ENCODE measurements at regions not wholly inside any gene's neighbourhood (a gene's known extent, or its start where the extent isn't known, plus 50 kb on each side); places are given as distances from the start of the nearest gene placed in this dataset.

DNA sequence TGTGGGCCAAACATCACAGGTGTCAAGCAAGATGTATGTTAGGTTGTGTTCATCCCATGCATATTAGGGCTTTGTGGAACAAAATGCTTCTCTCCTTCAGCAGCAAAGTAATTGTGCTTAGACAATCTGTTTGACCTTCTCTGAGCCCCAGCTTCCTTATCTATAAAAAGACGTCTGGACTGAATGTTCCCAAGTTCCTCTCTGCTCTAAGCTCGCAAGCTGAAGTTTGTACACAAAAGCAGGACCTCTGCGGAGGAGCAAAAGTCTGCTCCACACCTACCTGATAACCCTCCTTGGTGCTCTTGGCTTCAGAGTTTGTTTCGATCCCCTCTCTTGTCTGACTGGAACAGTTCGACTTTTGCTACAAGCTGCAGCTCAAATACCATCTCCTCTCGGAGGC is 95.7 kb upstream of the UBL3 start (continued):
- TF ChIP-seq, protein P1, sequence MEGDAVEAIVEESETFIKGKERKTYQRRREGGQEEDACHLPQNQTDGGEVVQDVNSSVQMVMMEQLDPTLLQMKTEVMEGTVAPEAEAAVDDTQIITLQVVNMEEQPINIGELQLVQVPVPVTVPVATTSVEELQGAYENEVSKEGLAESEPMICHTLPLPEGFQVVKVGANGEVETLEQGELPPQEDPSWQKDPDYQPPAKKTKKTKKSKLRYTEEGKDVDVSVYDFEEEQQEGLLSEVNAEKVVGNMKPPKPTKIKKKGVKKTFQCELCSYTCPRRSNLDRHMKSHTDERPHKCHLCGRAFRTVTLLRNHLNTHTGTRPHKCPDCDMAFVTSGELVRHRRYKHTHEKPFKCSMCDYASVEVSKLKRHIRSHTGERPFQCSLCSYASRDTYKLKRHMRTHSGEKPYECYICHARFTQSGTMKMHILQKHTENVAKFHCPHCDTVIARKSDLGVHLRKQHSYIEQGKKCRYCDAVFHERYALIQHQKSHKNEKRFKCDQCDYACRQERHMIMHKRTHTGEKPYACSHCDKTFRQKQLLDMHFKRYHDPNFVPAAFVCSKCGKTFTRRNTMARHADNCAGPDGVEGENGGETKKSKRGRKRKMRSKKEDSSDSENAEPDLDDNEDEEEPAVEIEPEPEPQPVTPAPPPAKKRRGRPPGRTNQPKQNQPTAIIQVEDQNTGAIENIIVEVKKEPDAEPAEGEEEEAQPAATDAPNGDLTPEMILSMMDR (IDR thresholded peaks at IDR 0.05) = no peak
- no peak for TF ChIP-seq FOXJ3 (CRISPR knock-in tag; IDR thresholded peaks at IDR 0.05)
- no peak for TF ChIP-seq GATA2 (CRISPR knock-in tag; IDR thresholded peaks at IDR 0.05)
- no peak for TF ChIP-seq TCF12 (IDR thresholded peaks at IDR 0.05)
- no peak for TF ChIP-seq POLR2AphosphoS5 (IDR thresholded peaks at IDR 0.05; ENCODE audit: low read depth, low read length)
- no peak for TF ChIP-seq MEF2A (IDR thresholded peaks at IDR 0.05; ENCODE audit: borderline replicate concordance, low read depth)
- TF ChIP-seq TEAD4 (IDR thresholded peaks at IDR 0.05; ENCODE audit: borderline replicate concordance, insufficient read depth) = no peak

DNA sequence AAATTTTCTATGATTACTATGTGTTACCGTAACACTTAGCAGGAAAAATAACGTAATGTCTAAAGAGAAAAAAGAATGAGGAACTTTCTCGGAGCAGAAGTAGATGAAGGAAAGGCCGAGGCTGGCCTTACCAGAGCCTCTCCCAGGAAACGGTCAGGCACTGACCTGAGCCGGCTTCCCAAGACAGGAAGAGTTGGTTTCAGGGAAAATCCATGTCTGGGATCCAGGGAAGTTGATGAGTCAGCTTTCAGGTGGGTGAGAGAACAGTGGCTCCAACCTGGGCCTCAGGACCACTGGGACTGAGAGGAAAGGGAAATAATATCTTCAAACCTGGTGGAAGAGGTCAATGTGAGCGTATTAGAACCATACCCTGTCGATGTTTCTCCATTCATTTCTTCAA is 93.3 kb upstream of the UBL3 start:
- no peaks in the 10 kb centered on the region for H3K79me2 ChIP-seq (ENCODE audit: insufficient read depth)
- H4K20me1 ChIP-seq (ENCODE audit: insufficient read depth) = no peaks in the 10 kb centered on the region
- no peaks in the 10 kb centered on the region for H3K9me2 ChIP-seq
- H3K27me3 ChIP-seq (ENCODE audit: insufficient read depth) = no peaks in the 10 kb centered on the region
- H3K4me2 ChIP-seq = no peak overlapping the region
- no peak overlapping the region for H3K9ac ChIP-seq
- no peaks in the 10 kb centered on the region for H3K9me3 ChIP-seq
- H3K36me3 ChIP-seq (replicated peaks in 1 of 2; ENCODE audit: control insufficient read depth in 1 of 2, insufficient read depth in 2 of 2, low read length in 1 of 2) = no peaks in the 10 kb centered on the region
- DNase-seq = no peak
- no peak overlapping the region for H3K27ac ChIP-seq (ENCODE audit: low read depth in 2 of 2, low read length in 1 of 2)
- ChIA-PET CTCF (no interaction called here), POLR2A (no interaction called here)
- no peak overlapping the region for H3K4me3 ChIP-seq (ENCODE audit: low read depth in 2 of 2, low read length in 1 of 2)
- WGBS (ENCODE audit: low lambda C conversion rate) = 80% methylated on average over 8 of the region's 8 CpGs
- H3K4me1 ChIP-seq (ENCODE audit: control insufficient read depth in 1 of 2, insufficient read depth in 2 of 2, low read depth in 1 of 2, low read length in 1 of 2) = no peaks in the 10 kb centered on the region
- TF ChIP-seq YY1 (IDR thresholded peaks at IDR 0.05; ENCODE audit: low read depth) (no peak), SIN3A (IDR thresholded peaks at IDR 0.05; ENCODE audit: borderline replicate concordance, low read depth, low read length) (no peak), TAF1 (IDR thresholded peaks at IDR 0.05; ENCODE audit: borderline replicate concordance, low read depth, low read length) (no peak), JUND (IDR thresholded peaks at IDR 0.05) (no peak), MXI1 (IDR thresholded peaks at IDR 0.05; ENCODE audit: low read depth, low read length) (no peak), FOXJ3 (CRISPR knock-in tag; IDR thresholded peaks at IDR 0.05) (no peak)
- TF ChIP-seq, protein P2, sequence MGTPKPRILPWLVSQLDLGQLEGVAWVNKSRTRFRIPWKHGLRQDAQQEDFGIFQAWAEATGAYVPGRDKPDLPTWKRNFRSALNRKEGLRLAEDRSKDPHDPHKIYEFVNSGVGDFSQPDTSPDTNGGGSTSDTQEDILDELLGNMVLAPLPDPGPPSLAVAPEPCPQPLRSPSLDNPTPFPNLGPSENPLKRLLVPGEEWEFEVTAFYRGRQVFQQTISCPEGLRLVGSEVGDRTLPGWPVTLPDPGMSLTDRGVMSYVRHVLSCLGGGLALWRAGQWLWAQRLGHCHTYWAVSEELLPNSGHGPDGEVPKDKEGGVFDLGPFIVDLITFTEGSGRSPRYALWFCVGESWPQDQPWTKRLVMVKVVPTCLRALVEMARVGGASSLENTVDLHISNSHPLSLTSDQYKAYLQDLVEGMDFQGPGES (IDR thresholded peaks at IDR 0.05; ENCODE audit: low read depth, low read length) = no peak
- TF ChIP-seq, protein P3, sequence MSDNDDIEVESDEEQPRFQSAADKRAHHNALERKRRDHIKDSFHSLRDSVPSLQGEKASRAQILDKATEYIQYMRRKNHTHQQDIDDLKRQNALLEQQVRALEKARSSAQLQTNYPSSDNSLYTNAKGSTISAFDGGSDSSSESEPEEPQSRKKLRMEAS (IDR thresholded peaks at IDR 0.05; ENCODE audit: low read depth) = no peak
- TF ChIP-seq, protein P4, sequence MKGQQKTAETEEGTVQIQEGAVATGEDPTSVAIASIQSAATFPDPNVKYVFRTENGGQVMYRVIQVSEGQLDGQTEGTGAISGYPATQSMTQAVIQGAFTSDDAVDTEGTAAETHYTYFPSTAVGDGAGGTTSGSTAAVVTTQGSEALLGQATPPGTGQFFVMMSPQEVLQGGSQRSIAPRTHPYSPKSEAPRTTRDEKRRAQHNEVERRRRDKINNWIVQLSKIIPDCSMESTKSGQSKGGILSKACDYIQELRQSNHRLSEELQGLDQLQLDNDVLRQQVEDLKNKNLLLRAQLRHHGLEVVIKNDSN (IDR thresholded peaks at IDR 0.05; ENCODE audit: borderline replicate concordance, low read depth) = no peak
- TF ChIP-seq, protein P5, sequence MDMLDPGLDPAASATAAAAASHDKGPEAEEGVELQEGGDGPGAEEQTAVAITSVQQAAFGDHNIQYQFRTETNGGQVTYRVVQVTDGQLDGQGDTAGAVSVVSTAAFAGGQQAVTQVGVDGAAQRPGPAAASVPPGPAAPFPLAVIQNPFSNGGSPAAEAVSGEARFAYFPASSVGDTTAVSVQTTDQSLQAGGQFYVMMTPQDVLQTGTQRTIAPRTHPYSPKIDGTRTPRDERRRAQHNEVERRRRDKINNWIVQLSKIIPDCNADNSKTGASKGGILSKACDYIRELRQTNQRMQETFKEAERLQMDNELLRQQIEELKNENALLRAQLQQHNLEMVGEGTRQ (IDR thresholded peaks at IDR 0.05; ENCODE audit: borderline replicate concordance, low read depth, low read length) = no peak
- no peaks in the 10 kb centered on the region for H3F3A ChIP-seq (replicated peaks; ENCODE audit: insufficient read depth)
- H2AFZ ChIP-seq (ENCODE audit: low read depth) = no peak overlapping the region

All from SK-N-SH (cell line).